NB4 (cell line): ENCODE measurements at regions not wholly inside any gene's neighbourhood (a gene's known extent, or its start where the extent isn't known, plus 50 kb on each side); places are given as distances from the start of the nearest gene placed in this dataset.

Source experiments
- DNase-seq: peaks from one replicate; pipeline ENCODE4 v3.0.0; 2010; ENCODE audit warnings: low read depth
- H3K4me3 ChIP-seq: one replicate; pipeline ENCODE4 v1.5.1; 2011; ENCODE audit warnings: mild to moderate bottlenecking, low read depth, low read length, moderate library complexity
- CTCF ChIP-seq: IDR thresholded peaks from one replicate; pipeline ENCODE4 v1.5.1; 2012; ENCODE audit warnings: low read depth, low read length
- MAX ChIP-seq: IDR thresholded peaks from 2 replicates; pipeline ENCODE4 v1.6.1; 2011; ENCODE audit warnings: low read depth, low read length
- MYC ChIP-seq: IDR thresholded peaks from 2 replicates; pipeline ENCODE4 v1.6.1; 2011; ENCODE audit warnings: low read depth, low read length
- POLR2A ChIP-seq: IDR thresholded peaks from 2 replicates; pipeline ENCODE4 v1.6.1; 2011; ENCODE audit warnings: mild to moderate bottlenecking; ENCODE audit not compliant: insufficient read length; ENCODE audit errors: extremely low read depth

- no peak for DNase-seq
- no peak for TF ChIP-seq POLR2A
- TF ChIP-seq CTCF: no peak
- no peak for TF ChIP-seq MYC
- no peak for TF ChIP-seq MAX
- H3K4me3 ChIP-seq: no peak overlapping the region
Measured at GRCh38 chr3:22981861-22982260, 221.3 kb upstream of the UBE2E2 start.

GRCh38 chr3:22982981-22983587 is 220.0 kb upstream of the UBE2E2 start:
- TF ChIP-seq POLR2A (no peak), MYC (no peak), MAX (no peak), CTCF (no peak)
- DNase-seq: no peak
- no peak overlapping the region for H3K4me3 ChIP-seq

- TF ChIP-seq POLR2A (no peak), CTCF (no peak), MYC (no peak), MAX (no peak)
- H3K4me3 ChIP-seq: no peak overlapping the region
- no peak for DNase-seq
Measured at GRCh38 chr3:22986958-22987357, 216.2 kb upstream of the UBE2E2 start.

GRCh38 chr3:22988566-22988965 is 214.6 kb upstream of the UBE2E2 start:
- no peak for DNase-seq
- no peak overlapping the region for H3K4me3 ChIP-seq
- TF ChIP-seq MYC (no peak), POLR2A (no peak), MAX (no peak), CTCF (no peak)

GRCh38 chr3:22989716-22990115 is 213.4 kb upstream of the UBE2E2 start:
- no peak for DNase-seq
- TF ChIP-seq CTCF: no peak
- TF ChIP-seq MYC: no peak
- no peak for TF ChIP-seq POLR2A
- TF ChIP-seq MAX: no peak
- no peak overlapping the region for H3K4me3 ChIP-seq
